Mesendoderm (in vitro differentiated cells): ENCODE measurements at regions not wholly inside any gene's neighbourhood (a gene's known extent, or its start where the extent isn't known, plus 50 kb on each side); places are given as distances from the start of the nearest gene placed in this dataset.

Source experiments
- DNase-seq: peaks from one replicate; pipeline ENCODE4 v3.0.0; 2013
- H2AK5ac ChIP-seq: 2 replicates; pipeline ENCODE4 v1.6.1; 2013; ENCODE audit warnings: low read length, inconsistent platforms
- H2BK120ac ChIP-seq: 2 replicates; pipeline ENCODE4 v1.6.1; 2013; ENCODE audit warnings: low read depth, mild to moderate bottlenecking, low read length, moderate library complexity, mixed read lengths
- H2BK15ac ChIP-seq: replicated peaks from 2 replicates; pipeline ENCODE4 v1.6.1; 2013; ENCODE audit warnings: low read depth, mild to moderate bottlenecking, moderate library complexity
- H2BK5ac ChIP-seq: 2 replicates; pipeline ENCODE4 v1.6.1; 2013; ENCODE audit warnings: low read length, inconsistent platforms
- H3K18ac ChIP-seq: 2 replicates; pipeline ENCODE4 v1.6.1; 2013; ENCODE audit warnings: mild to moderate bottlenecking, low read length, mixed read lengths
- H3K23ac ChIP-seq: one replicate; pipeline ENCODE4 v1.6.1; 2013; ENCODE audit warnings: low read length
- H3K27ac ChIP-seq: 2 replicates; pipeline ENCODE4 v1.5.1; 2013; ENCODE audit warnings: low read depth, mild to moderate bottlenecking, inconsistent platforms, low read length, moderate library complexity
- H3K27me3 ChIP-seq: 2 replicates; pipeline ENCODE4 v1.6.1; 2013; ENCODE audit warnings: low read length, control low read depth, mild to moderate bottlenecking, inconsistent platforms; ENCODE audit not compliant: insufficient read depth, poor library complexity
- H3K36me3 ChIP-seq: 2 replicates; pipeline ENCODE4 v1.6.1; 2013; ENCODE audit warnings: low read length, inconsistent platforms; ENCODE audit not compliant: control insufficient read depth, insufficient read depth
- H3K4ac ChIP-seq: one replicate; pipeline ENCODE4 v1.6.1; 2013; ENCODE audit warnings: low read depth, mild to moderate bottlenecking, low read length, moderate library complexity
- H3K4me1 ChIP-seq: 2 replicates; pipeline ENCODE4 v1.6.1; 2013; ENCODE audit warnings: low read depth, low read length, inconsistent platforms; ENCODE audit not compliant: control insufficient read depth
- H3K4me2 ChIP-seq: 2 replicates; pipeline ENCODE4 v1.6.1; 2013; ENCODE audit warnings: low read length
- H3K4me3 ChIP-seq: 2 replicates; pipeline ENCODE4 v1.5.1; 2013; ENCODE audit warnings: mild to moderate bottlenecking, low read length
- H3K56ac ChIP-seq: one replicate; pipeline ENCODE4 v1.6.1; 2013; ENCODE audit warnings: low read length
- H3K79me1 ChIP-seq: 2 replicates; pipeline ENCODE4 v1.6.1; 2013; ENCODE audit warnings: low read length, inconsistent platforms
- H3K79me2 ChIP-seq: 2 replicates; pipeline ENCODE4 v1.6.1; 2013; ENCODE audit warnings: mild to moderate bottlenecking, low read length; ENCODE audit not compliant: control insufficient read depth, insufficient read depth
- H3K9ac ChIP-seq: 2 replicates; pipeline ENCODE4 v1.6.1; 2013; ENCODE audit warnings: low read length, inconsistent platforms
- H4K5ac ChIP-seq: one replicate; pipeline ENCODE4 v1.6.1; 2013; ENCODE audit warnings: low read length
- H4K8ac ChIP-seq: one replicate; pipeline ENCODE4 v1.6.1; 2013; ENCODE audit warnings: low read depth, mild to moderate bottlenecking, control low read depth, low read length, moderate library complexity
- WGBS: extraction: QIAGEN DNeasy Blood & Tissue Kit; methylation state at CpG from one replicate; pipeline ENCODE4 v1.1.7; 2013; ENCODE audit warnings: low lambda C conversion rate, missing lambda C conversion rate; ENCODE audit not compliant: insufficient coverage; ENCODE audit errors: extremely low coverage; 5-methylcytosine and 5-hydroxymethylcytosine counted together

DNA sequence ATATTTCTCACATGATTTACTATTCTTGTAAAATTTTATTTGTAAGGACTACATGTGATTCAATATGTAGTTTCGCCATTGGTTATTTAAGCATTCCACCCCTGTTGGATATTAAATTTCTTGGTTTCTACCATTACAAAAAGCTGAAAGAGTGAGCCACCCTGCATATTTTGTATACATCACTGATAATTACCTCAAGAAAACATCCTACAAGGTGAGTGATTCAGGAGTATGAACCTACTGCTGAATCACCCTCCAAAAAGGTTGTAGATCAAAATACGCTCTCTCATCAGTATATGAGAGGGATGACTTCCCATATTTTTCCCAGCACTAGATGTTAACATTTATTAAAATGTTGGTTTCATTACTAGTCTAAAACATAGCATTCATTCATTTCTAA is 454.3 kb upstream of the WWC1 start:
- H3K27ac ChIP-seq = no peak overlapping the region
- H3K79me1 ChIP-seq = no peaks in the 10 kb centered on the region
- no CpG with 5 or more reads among the region's 2 CpGs for WGBS
- H4K5ac ChIP-seq = no peak overlapping the region
- no peak overlapping the region for H2BK120ac ChIP-seq
- H2BK15ac ChIP-seq = no peak overlapping the region
- H3K4ac ChIP-seq = no peak overlapping the region
- H3K18ac ChIP-seq = no peak overlapping the region
- H2AK5ac ChIP-seq = no peak overlapping the region
- H3K56ac ChIP-seq = no peak overlapping the region
- no peak overlapping the region for H3K9ac ChIP-seq
- H4K8ac ChIP-seq = no peak overlapping the region
- no peaks in the 10 kb centered on the region for H3K36me3 ChIP-seq
- H3K23ac ChIP-seq = no peak overlapping the region
- no peak overlapping the region for H3K4me2 ChIP-seq
- DNase-seq = no peak
- no peaks in the 10 kb centered on the region for H3K79me2 ChIP-seq
- H3K4me3 ChIP-seq = no peak overlapping the region
- H2BK5ac ChIP-seq = no peak overlapping the region
- H3K27me3 ChIP-seq = no peaks in the 10 kb centered on the region
- H3K4me1 ChIP-seq = no peaks in the 10 kb centered on the region

DNA sequence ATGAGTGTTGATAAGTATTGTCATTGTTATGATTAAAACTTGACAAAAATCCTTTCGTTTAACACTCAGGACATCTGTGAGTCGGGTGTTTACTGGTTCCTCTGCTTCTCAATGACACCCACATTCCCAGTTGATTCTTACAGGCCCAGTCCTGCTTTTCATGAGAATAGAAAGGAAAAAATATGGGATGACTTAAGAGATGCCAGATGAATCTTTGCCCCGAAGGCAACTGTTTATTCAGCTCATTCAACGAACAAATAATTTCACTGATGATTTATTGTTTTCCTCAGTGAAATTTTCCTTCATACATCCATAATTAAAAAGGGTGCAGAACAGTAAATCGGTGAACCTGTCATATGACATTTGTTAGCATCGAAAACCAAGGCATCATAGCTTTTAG is 452.4 kb upstream of the WWC1 start:
- Histone ChIP-seq H3K27ac (no peak overlapping the region), H3K9ac (no peak overlapping the region), H3K36me3 (no peaks in the 10 kb centered on the region), H3K79me2 (no peaks in the 10 kb centered on the region), H4K8ac (no peak overlapping the region), H3K18ac (no peak overlapping the region), H4K5ac (no peak overlapping the region), H2BK120ac (no peak overlapping the region), H3K4me1 (no peaks in the 10 kb centered on the region), H3K4ac (no peak overlapping the region), H3K4me3 (no peak overlapping the region), H2AK5ac (no peak overlapping the region), H3K79me1 (no peaks in the 10 kb centered on the region), H3K27me3 (no peaks in the 10 kb centered on the region), H3K4me2 (no peak overlapping the region), H2BK5ac (no peak overlapping the region), H3K23ac (no peak overlapping the region), H3K56ac (no peak overlapping the region), H2BK15ac (no peak overlapping the region)
- DNase-seq = no peak
- WGBS = no CpG with 5 or more reads among the region's 6 CpGs

DNA sequence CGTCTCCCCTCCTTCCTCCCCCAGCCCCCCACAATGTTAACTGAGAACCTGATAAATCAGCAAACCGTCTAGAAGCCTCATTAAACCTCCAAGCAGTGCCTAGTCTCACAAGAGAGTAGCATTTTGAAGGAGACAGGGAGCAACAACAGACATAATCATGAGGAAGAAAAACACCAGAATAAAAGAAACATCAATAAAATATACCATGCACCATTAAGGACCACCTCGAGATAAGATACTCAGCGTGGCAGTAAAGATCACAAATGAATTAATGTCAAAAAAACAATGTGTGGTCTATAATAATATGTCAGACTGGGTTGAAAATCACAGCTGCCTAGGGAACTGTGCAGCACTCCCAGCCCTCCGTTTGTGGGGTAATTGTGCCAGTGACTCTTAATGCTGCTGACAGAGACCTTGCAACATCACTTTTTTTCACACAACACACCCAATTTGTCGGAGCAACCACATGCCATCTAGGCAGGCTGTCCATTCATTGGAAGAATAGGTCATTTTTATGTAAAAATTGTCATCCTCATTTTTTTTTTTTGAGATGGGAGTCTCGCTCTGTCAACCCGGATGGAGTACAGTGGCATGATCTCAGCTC is 450.8 kb upstream of the WWC1 start:
- no peak overlapping the region for H4K5ac ChIP-seq
- H3K56ac ChIP-seq = no peak overlapping the region
- no peak for DNase-seq
- no peak overlapping the region for H2AK5ac ChIP-seq
- no peak overlapping the region for H3K27ac ChIP-seq
- H2BK120ac ChIP-seq = no peak overlapping the region
- no peaks in the 10 kb centered on the region for H3K79me2 ChIP-seq
- H3K23ac ChIP-seq = no peak overlapping the region
- H3K4me3 ChIP-seq = no peak overlapping the region
- no peak overlapping the region for H2BK5ac ChIP-seq
- peaks cover 3% of the 10 kb centered on the region for H3K4me1 ChIP-seq
- H3K79me1 ChIP-seq = no peaks in the 10 kb centered on the region
- H2BK15ac ChIP-seq = no peak overlapping the region
- WGBS = no CpG with 5 or more reads among the region's 8 CpGs
- no peak overlapping the region for H4K8ac ChIP-seq
- no peak overlapping the region for H3K9ac ChIP-seq
- H3K4ac ChIP-seq = no peak overlapping the region
- H3K4me2 ChIP-seq = no peak overlapping the region
- no peaks in the 10 kb centered on the region for H3K27me3 ChIP-seq
- peak overlapping the region; percentile 8 for H3K18ac ChIP-seq
- no peaks in the 10 kb centered on the region for H3K36me3 ChIP-seq

DNA sequence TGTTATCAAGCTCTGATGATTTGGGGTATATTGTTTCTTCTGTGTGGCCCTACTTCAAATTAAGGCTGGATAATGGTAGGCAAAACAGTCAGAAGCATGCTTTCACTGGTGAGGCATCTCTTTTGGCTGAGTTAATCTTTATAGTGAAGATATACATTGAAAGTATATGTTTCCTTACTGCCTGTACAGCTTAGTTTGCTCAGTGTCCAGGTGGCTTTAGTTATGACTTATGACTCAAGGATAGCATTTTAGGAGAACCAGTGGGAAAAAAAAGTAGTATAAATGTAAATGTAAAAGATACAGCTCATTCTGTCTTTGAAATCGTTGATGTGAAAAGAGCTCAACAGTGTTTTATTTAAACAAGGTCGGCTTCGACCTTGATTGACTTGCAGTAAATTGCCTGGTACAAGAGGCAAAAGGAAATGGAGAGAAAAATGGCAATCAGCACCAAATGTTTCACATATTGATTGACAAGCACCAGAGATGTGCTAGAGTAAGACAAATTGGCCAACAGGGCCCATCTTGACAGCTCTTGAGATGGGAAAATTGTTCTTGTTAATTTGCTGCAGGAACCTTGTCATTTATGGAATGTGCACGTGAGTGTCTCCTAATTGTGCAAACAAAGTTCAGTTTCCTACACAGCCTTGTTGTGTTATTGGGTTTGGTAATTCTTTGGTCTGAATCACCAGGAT is 447.4 kb upstream of the WWC1 start:
- Histone ChIP-seq H4K5ac (no peak overlapping the region), H3K56ac (no peak overlapping the region), H2BK15ac (no peak overlapping the region), H3K36me3 (no peaks in the 10 kb centered on the region), H3K27me3 (no peaks in the 10 kb centered on the region), H3K4me2 (no peak overlapping the region), H3K27ac (no peak overlapping the region), H3K79me1 (no peaks in the 10 kb centered on the region), H3K4ac (no peak overlapping the region), H3K23ac (no peak overlapping the region), H4K8ac (no peak overlapping the region), H2BK120ac (peak overlapping the region; percentile 4), H3K4me3 (no peak overlapping the region), H3K9ac (no peak overlapping the region), H2BK5ac (no peak overlapping the region), H3K79me2 (no peaks in the 10 kb centered on the region), H3K18ac (no peak overlapping the region), H3K4me1 (peaks cover 9% of the 10 kb centered on the region), H2AK5ac (no peak overlapping the region)
- WGBS = no CpG with 5 or more reads among the region's 4 CpGs
- no peak for DNase-seq

DNA sequence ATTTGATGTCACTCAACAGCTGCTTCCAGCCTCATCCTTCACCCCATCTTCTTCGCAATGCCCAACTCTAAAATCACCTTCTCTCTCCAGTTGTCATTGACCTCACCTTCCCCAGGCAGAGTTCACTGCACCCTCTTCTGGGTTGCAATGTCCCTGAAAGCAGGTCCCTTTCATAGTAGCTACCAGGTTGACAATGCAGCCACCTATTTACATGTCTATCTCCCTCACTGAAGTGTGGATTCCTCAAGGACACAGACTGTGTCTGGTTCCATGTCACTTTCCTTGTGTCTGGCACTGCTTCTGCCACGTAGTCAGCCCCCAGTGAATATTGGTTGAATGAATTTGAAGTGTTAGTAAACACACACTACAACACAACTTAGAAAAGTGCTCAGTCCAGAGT is 445.5 kb upstream of the WWC1 start:
- H3K36me3 ChIP-seq = no peaks in the 10 kb centered on the region
- no CpG with 5 or more reads among the region's 2 CpGs for WGBS

More for the DNA sequence above, 445.5 kb upstream of the WWC1 start:
- Histone ChIP-seq H3K9ac (peak overlapping the region; percentile 22), H3K4me1 (peaks cover 12% of the 10 kb centered on the region), H3K4me3 (no peak overlapping the region), H3K27ac (no peak overlapping the region), H3K4ac (no peak overlapping the region), H3K23ac (no peak overlapping the region), H2BK120ac (no peak overlapping the region), H3K27me3 (no peaks in the 10 kb centered on the region), H2AK5ac (peak overlapping the region; percentile 31), H4K5ac (peak overlapping the region; percentile 53), H4K8ac (no peak overlapping the region), H3K4me2 (no peak overlapping the region), H3K79me1 (no peaks in the 10 kb centered on the region), H3K18ac (no peak overlapping the region), H2BK5ac (peak overlapping the region; percentile 98), H2BK15ac (no peak overlapping the region), H3K56ac (peak overlapping the region; percentile 82), H3K79me2 (no peaks in the 10 kb centered on the region)
- DNase-seq = peak; percentile 96
